ENCODE measurements at regions not wholly inside any gene's neighbourhood (a gene's known extent, or its start where the extent isn't known, plus 50 kb on each side); places are given as distances from the start of the nearest gene placed in this dataset.
A peak's percentile ranks its signal among the peaks of the same experiment; 100 is the strongest.
"Not testable (repeated sequence)": the region's sequence is repeated elsewhere in the genome, so short reads cannot be mapped to it uniquely, and the experiment has no call there.

DNA sequence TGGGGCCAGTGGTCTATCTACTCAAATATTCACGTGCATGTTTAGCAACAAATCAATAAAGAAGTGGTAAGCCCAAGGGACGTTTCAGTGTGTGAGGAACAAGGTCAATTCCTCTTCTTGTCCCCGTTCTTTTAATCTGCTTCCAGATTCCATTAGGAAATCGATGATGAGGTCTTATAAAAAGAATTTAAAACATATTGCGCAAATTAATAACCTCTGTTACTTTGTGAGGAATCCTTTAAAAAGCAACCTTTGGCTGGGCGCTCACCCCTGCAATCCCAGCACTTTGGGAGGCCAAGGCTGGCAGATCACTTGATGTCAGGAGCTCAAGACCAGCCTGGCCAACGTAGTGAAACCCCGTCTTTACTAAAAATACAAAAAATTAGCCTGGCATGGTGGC lies 113.0 kb upstream of the TMPRSS2 start:
- no peak overlapping the region for H3K27ac Mint-ChIP-seq
- H3K27me3 Mint-ChIP-seq: peaks cover 22% of the 10 kb centered on the region
- no peaks in the 10 kb centered on the region for H3K9me3 Mint-ChIP-seq
- no peak for DNase-seq
- no peaks in the 10 kb centered on the region for H3K36me3 Mint-ChIP-seq
- CTCF ChIA-PET: no interaction called here
- no peak overlapping the region for H3K4me3 Mint-ChIP-seq
- H3K4me1 Mint-ChIP-seq (ENCODE audit: low read depth): no peaks in the 10 kb centered on the region
- intact Hi-C loops (cut with micrococcal nuclease): no loop called here
- POLR2A ChIA-PET: no interaction called here

DNA sequence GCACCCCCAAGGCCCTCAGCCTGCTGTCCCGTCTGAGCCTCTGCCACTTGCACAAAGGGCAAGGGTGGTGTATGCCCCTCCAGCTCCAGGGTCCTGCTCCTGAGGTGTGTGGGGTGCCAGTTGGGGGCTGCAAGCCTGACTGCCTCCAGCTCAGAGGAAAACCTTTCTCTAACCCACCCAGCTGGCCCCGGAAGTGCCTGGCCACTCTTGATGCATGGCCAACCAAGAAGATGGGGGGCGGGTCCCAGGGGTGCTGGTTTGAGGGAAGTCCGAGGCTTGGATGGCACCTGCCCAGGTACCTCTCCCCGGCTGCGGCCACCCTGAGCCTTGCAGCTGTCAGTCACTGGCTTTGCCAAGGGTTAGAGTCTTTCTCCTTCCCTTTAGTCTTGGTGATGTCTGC lies 112.6 kb upstream of the TMPRSS2 start:
- ChIA-PET POLR2A (no interaction called here), CTCF (no interaction called here)
- Mint-ChIP-seq H3K27me3 (peaks cover 19% of the 10 kb centered on the region), H3K27ac (no peak overlapping the region), H3K9me3 (no peaks in the 10 kb centered on the region), H3K4me3 (no peak overlapping the region), H3K4me1 (ENCODE audit: low read depth) (no peaks in the 10 kb centered on the region), H3K36me3 (no peaks in the 10 kb centered on the region)
- intact Hi-C loops (cut with micrococcal nuclease): no loop called here
- DNase-seq: no peak

DNA sequence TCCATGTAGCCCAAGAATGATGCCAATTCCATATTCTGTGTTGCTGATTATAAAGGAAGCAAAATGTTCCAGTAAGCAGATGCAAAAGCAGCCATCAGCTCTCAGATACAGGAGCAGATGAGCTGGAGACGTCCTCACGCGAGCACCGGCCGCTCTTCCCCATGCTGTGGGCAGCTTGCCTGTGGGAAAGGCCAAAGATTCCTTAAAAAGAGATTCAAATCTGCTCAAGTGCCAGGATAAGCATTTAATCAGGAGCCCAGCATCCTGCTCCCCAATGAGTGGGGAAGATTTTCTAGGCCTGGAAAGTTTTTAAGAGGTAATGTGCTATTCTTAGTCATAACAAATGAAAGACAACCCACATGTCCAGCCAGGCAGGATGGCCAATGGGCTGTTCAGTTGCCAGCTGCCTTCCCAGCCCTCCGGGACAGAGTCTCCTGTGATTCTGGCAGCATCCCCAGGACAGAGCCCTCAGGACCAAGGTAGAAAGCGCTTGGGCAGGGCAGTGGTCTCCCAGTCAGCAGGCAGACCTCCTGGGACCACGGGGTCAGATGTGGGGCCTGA lies 108.2 kb upstream of the TMPRSS2 start:
- CTCF ChIA-PET: interaction anchor here (0.9 to 1.1 kb wide), 2 partner anchors 333 to 492 kb away, joined by 3 read pairs; no protein-coding TSS in a partner anchor
- Mint-ChIP-seq H3K4me1 (ENCODE audit: low read depth) (no peaks in the 10 kb centered on the region), H3K4me3 (no peak overlapping the region)

DNA sequence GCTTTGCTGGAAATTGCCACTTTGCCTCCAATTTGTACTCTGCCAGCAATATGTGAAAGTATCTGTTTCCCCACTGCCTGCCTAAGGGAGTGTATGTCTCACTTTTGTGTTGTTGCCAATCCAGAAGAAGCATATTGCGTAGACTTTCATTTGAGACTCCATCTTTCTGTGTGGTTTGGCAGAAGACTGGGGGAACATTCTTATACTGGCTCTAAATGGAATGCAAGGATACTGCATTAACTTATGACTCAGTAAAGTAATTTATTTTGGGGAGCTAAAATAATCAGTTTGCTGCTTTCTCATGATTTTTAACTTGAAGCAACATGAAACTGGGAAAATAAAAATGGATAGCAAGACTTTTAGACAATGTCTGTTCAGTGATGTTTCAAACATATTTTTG lies 107.7 kb upstream of the TMPRSS2 start:
- Mint-ChIP-seq H3K27ac (no peak overlapping the region), H3K4me1 (ENCODE audit: low read depth) (no peaks in the 10 kb centered on the region), H3K9me3 (no peaks in the 10 kb centered on the region), H3K27me3 (peaks cover 24% of the 10 kb centered on the region), H3K4me3 (no peak overlapping the region), H3K36me3 (no peaks in the 10 kb centered on the region)
- ChIA-PET CTCF (interaction anchor here (0.9 to 1.1 kb wide), 3 partner anchors 333 to 494 kb away, joined by 3 read pairs; no protein-coding TSS in a partner anchor), POLR2A (no interaction called here)
- intact Hi-C loops (cut with micrococcal nuclease): loop anchor here (10.0 kb wide), 1 partner anchor 331 kb away; no protein-coding TSS in a partner anchor
- DNase-seq: no peak

More for the DNA sequence above, 108.2 kb upstream of the TMPRSS2 start:
- Mint-ChIP-seq H3K27ac (no peak overlapping the region), H3K9me3 (no peaks in the 10 kb centered on the region), H3K36me3 (no peaks in the 10 kb centered on the region), H3K27me3 (peaks cover 21% of the 10 kb centered on the region)
- POLR2A ChIA-PET: no interaction called here
- DNase-seq: no peak
- intact Hi-C loops (cut with micrococcal nuclease): loop anchor here (10.0 kb wide), 1 partner anchor 331 kb away; no protein-coding TSS in a partner anchor

DNA sequence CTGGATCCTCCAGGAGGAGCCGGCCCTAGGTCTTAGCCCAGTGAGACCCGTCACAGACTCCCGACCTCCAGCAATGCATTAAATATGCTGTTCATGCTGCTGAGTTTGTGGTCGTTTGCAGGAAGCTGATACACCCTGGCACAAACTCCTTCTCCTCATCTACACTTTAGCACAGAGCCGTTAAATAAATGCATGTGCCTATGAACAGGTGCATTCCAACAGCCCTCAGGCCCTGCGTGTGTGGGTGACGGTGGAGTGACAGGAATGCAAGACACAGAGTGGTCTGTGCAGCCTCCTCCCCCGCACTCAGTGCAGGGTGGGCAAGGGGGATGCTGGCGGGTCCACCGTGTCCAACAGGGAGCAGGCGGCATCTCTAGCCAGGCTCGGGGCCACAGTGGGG lies 106.6 kb upstream of the TMPRSS2 start:
- no peak overlapping the region for H3K4me3 Mint-ChIP-seq
- no peak for DNase-seq
- H3K27ac Mint-ChIP-seq: no peak overlapping the region
- H3K4me1 Mint-ChIP-seq (ENCODE audit: low read depth): no peaks in the 10 kb centered on the region
- peaks cover 28% of the 10 kb centered on the region for H3K27me3 Mint-ChIP-seq
- POLR2A ChIA-PET: no interaction called here
- CTCF ChIA-PET: interaction anchor here (1.1 kb wide), 1 partner anchor 495 kb away, joined by 3 read pairs; no protein-coding TSS in a partner anchor
- intact Hi-C loops (cut with micrococcal nuclease): loop anchor here (5.0 to 10.0 kb wide), 2 partner anchors 203 to 330 kb away; no protein-coding TSS in a partner anchor
- H3K9me3 Mint-ChIP-seq: no peaks in the 10 kb centered on the region
- no peaks in the 10 kb centered on the region for H3K36me3 Mint-ChIP-seq

DNA sequence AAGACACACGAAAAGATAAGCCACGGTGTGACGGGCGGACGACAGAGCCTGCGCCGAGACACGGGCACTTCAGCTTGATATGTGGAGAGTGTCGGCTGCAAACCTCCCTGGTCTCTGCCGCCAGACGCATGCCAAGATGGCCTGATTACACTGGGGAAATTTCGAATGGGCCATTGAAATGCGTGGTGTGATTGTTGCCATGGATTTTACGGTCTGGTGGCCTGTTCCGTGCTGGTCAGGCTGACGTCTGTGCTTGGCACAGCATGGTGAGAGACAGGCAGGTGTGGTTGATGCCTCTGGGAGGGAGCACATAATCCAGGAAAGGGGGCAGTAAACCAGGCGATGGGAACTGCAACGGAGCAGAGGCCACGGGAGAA lies 105.6 kb upstream of the TMPRSS2 start:
- intact Hi-C loops (cut with micrococcal nuclease): loop anchor here (5.0 to 10.0 kb wide), 2 partner anchors 204 to 329 kb away; no protein-coding TSS in a partner anchor
- Mint-ChIP-seq H3K4me1 (ENCODE audit: low read depth) (no peaks in the 10 kb centered on the region), H3K4me3 (no peak overlapping the region), H3K27ac (no peak overlapping the region), H3K27me3 (peaks cover 32% of the 10 kb centered on the region), H3K36me3 (no peaks in the 10 kb centered on the region), H3K9me3 (no peaks in the 10 kb centered on the region)
- ChIA-PET POLR2A (no interaction called here), CTCF (interaction anchor here (0.9 to 1.8 kb wide), 3 partner anchors 203 to 508 kb away, joined by 3 to 9 read pairs (median 4); no protein-coding TSS in a partner anchor)
- DNase-seq: no peak

DNA sequence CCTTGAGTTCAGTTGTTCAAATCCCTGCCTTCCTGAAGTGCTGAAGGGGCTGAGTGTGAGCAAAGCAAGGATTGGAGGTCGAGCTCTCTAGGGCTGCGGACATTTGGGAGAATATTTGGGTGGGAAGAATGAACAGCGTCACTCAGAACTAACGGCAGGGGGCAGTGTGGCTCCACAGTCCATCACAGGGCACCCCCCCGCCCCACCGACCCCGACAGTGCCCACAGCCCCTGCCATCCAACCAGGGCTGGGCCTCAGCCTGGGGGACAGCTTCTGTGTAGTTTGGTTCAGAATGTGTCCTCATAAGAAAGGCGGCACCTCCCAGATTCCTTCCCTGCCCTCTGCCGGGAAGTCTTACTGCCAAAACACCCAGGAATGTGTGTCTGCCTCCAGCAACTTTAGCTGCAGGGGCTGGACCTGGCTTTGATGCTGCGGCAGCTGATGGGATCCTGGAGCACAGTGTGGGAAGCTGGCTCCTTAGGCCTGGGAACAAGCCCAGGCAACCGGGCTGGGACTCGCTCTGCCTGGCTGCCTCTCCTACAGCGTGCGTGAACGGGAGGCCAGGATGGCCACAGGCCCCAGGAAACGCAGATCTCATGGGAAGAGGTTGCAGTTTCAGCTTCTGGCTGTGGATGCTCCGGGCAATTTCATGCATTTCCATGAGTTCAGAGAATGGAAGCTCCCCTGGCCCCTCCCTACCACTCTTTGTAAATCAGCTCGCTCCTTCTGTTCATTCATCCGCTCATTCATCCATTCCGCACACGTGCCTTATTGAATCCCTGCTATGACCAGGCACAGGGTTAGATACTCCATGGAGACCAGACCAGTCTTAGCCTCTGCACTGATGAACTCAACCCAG lies 104.9 kb upstream of the TMPRSS2 start:
- Mint-ChIP-seq H3K27ac (no peak overlapping the region), H3K4me1 (ENCODE audit: low read depth) (no peaks in the 10 kb centered on the region), H3K9me3 (no peaks in the 10 kb centered on the region), H3K4me3 (no peak overlapping the region), H3K27me3 (peaks cover 32% of the 10 kb centered on the region), H3K36me3 (no peaks in the 10 kb centered on the region)
- ChIA-PET POLR2A (no interaction called here), CTCF (interaction anchor here (0.9 to 1.8 kb wide), 8 partner anchors 11 to 508 kb away, joined by 3 to 16 read pairs (median 4); no protein-coding TSS in a partner anchor)
- peak; percentile 32 for DNase-seq
- intact Hi-C loops (cut with micrococcal nuclease): loop anchor here (1.0 to 10.0 kb wide), 3 partner anchors 204 to 504 kb away; no protein-coding TSS in a partner anchor

DNA sequence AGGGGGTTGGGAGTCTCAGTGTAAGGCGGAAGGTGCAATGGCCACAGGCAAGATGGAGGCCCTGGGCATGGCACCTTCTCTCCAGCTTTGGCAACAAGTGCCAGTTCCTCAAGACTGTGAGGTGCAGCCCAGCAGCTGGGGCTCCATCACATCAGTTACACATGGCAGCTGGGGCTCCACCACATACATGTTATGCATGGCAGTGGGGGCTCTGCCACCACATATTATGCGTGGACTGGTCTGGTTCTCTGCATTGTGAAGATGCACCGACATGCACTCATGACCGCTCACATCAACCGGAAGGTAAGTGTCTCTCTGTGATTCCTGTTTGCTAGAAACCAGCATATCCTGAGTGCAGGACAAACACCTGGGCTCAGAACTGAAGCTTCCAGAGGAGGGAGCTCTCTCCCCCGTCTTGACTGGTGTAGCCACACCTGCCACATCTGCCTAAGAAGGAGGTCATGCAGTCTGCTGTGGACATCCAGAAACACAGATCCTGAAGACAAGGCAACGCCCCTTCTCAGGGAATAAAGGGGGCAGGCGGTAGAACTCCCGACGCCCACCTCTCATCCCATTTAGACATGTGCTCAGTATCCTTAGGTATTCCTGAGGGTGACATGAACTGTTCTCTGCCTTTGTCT lies 104.1 kb upstream of the TMPRSS2 start:
- H3K4me1 Mint-ChIP-seq (ENCODE audit: low read depth): no peaks in the 10 kb centered on the region
- CTCF ChIA-PET: interaction anchor here (1.0 to 1.8 kb wide), 7 partner anchors 10 to 505 kb away, joined by 3 to 16 read pairs (median 5); no protein-coding TSS in a partner anchor
- peak; percentile 14 for DNase-seq
- H3K9me3 Mint-ChIP-seq: no peaks in the 10 kb centered on the region
- H3K36me3 Mint-ChIP-seq: no peaks in the 10 kb centered on the region
- intact Hi-C loops (cut with micrococcal nuclease): loop anchor here (1.0 to 10.0 kb wide), 3 partner anchors 205 to 505 kb away; no protein-coding TSS in a partner anchor
- peaks cover 32% of the 10 kb centered on the region for H3K27me3 Mint-ChIP-seq
- no peak overlapping the region for H3K4me3 Mint-ChIP-seq
- H3K27ac Mint-ChIP-seq: no peak overlapping the region
- POLR2A ChIA-PET: no interaction called here

DNA sequence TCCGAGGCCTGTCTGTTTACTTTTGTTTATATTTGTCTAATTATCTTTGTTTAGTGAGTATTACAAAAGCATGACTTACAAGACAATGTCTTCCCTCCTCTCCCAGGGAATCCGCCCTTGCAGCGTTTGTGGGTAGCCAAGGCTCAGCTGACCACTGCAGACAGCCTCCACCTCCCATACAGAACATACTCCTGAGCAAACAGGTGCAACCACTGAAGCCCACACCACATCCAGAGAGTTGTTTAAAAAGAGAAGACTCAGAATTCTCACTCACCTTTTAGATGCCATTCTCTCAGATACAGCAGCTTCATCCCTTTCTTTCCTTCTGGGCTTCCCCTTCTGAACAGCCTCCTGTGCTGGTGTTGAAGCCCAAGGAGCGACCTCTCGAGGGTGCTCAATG lies 103.5 kb upstream of the TMPRSS2 start:
- CTCF ChIA-PET: interaction anchor here (1.5 to 1.7 kb wide), 3 partner anchors 10 to 506 kb away, joined by 4 to 16 read pairs (median 6); no protein-coding TSS in a partner anchor
- no peaks in the 10 kb centered on the region for H3K36me3 Mint-ChIP-seq
- intact Hi-C loops (cut with micrococcal nuclease): loop anchor here (5.0 to 10.0 kb wide), 2 partner anchors 206 to 327 kb away; no protein-coding TSS in a partner anchor
- DNase-seq: no peak
- POLR2A ChIA-PET: no interaction called here
- no peak overlapping the region for H3K27ac Mint-ChIP-seq
- H3K9me3 Mint-ChIP-seq: no peaks in the 10 kb centered on the region
- H3K4me1 Mint-ChIP-seq (ENCODE audit: low read depth): no peaks in the 10 kb centered on the region
- no peak overlapping the region for H3K4me3 Mint-ChIP-seq
- H3K27me3 Mint-ChIP-seq: peaks cover 32% of the 10 kb centered on the region

DNA sequence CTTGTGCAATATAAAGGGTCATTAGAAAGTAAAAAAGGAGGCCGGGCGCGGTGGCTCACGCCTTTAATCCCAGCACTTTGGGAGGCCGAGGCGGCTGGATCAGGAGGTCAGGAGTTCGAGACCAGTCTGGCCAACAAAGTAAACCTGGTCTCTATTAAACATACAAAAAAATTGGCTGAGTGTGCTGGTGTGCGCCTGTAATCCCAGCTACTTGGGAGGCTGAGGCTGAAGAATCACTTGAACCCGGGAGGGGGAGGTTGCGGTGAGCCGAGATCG lies 102.8 kb upstream of the TMPRSS2 start:
- H3K4me1 Mint-ChIP-seq (ENCODE audit: low read depth); POLR2A ChIA-PET; H3K36me3 Mint-ChIP-seq; H3K4me3 Mint-ChIP-seq; DNase-seq; H3K9me3 Mint-ChIP-seq; H3K27ac Mint-ChIP-seq: not testable (repeated sequence)
- peaks cover 34% of the 10 kb centered on the region for H3K27me3 Mint-ChIP-seq
- CTCF ChIA-PET: interaction anchor here (1.5 kb wide), 1 partner anchor 10 kb away, joined by 4 read pairs; no protein-coding TSS in a partner anchor
- intact Hi-C loops (cut with micrococcal nuclease): loop anchor here (5.0 to 10.0 kb wide), 2 partner anchors 207 to 326 kb away; no protein-coding TSS in a partner anchor

DNA sequence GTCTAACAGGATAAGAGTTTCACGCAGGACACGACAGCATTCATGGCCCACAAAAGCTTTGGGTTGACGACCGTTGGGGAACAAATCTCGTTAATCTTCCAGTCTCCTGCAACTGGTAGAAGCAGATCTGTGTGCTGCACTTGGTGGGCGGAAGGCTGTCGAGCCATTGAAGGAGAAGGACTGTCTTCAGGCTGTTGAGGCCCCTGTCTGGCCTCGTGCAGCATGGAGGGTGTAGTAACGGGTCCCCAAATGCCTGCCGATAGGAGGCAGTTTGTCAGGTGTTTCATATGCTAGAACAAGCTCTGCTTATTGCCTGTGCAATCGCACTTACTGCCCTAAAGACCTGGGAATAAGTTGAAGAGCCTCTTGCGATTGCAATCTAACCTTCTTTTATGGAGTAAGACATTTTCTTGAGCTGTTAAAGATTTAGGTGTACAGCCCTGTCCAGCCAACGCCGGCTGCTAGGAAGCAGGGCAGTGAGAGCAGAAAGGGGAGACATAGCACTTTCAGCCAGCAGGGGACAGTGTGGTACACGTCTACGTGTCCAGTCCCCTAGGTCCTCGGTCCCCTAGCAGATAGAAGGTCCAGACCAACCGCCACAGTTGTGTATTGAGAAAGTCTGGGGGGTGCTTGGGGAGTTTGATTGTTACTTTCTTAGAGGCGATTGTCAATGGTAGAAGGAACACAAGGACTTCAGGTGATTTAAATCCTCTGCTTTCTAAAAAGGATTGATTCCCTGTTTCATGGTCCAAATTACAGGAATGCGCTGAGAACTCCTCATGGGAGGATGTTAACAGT lies 102.3 kb upstream of the TMPRSS2 start:
- Mint-ChIP-seq H3K4me3 (no peak overlapping the region), H3K36me3 (no peaks in the 10 kb centered on the region), H3K27ac (no peak overlapping the region), H3K9me3 (no peaks in the 10 kb centered on the region), H3K27me3 (peaks cover 34% of the 10 kb centered on the region), H3K4me1 (ENCODE audit: low read depth) (no peaks in the 10 kb centered on the region)
- DNase-seq: peak; percentile 40
- CTCF ChIA-PET: interaction anchor here (1.5 kb wide), 1 partner anchor 9 kb away, joined by 4 read pairs; no protein-coding TSS in a partner anchor
- intact Hi-C loops (cut with micrococcal nuclease): loop anchor here (5.0 to 10.0 kb wide), 2 partner anchors 207 to 325 kb away; no protein-coding TSS in a partner anchor
- POLR2A ChIA-PET: no interaction called here

Data from activated CD4-positive, alpha-beta memory T cell treated with anti-CD3 and anti-CD28 coated beads for 36 hours (primary cell).